GM19023 (cell line): ENCODE measurements at regions not wholly inside any gene's neighbourhood (a gene's known extent, or its start where the extent isn't known, plus 50 kb on each side); places are given as distances from the start of the nearest gene placed in this dataset.

Experiments
- ATAC-seq: cut with Tn5 transposase; IDR thresholded peaks from one replicate; pipeline ENCODE4 v1.9.1; 2021; ENCODE audit warnings: mild to moderate bottlenecking, moderate library complexity; ENCODE audit not compliant: unreplicated experiment

DNA sequence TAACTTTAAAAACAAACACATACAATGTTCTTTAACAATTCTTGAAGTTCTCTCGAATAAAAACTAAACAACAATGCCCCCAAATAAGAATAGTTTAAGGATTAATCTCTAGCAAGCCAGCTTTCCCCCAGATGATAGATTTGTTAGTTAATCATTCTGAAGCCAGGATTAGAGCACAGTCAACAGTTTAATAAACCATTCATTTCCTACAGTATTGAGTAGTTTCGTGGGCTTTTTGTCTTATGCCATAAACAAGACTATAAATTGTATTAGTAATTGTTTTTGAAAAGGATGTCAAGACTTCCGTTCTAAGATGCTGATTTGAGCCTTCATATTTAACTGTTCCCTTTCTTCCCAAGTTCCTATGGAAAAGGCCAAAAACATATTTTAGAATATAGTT is 136.6 kb downstream of the PIK3R1 start:
- ATAC-seq: no peak

- ATAC-seq: no peak
These were observed 138.0 kb downstream of the PIK3R1 start for GRCh38 chr5:68353605-68354004.

- no peak for ATAC-seq
These were observed 138.8 kb downstream of the PIK3R1 start for GRCh38 chr5:68354315-68354714.

DNA sequence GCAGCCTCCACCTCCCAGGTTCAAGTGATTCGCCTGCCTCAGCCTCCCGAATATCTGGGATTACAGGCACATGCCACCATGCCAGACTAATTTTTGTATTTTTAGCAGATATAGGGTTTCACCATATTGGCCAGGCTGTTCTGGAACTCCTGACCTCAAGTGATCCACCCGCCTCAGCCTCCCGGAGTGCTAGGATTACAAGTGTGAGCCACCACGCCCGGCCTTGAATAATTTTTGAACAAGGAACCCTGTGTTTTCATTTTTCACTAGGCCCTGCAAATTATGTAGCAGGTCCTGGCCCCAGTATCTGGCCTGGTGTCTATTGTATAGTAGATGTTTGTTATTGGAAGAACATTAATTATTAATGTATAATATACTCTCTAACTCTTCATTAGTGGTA is 140.7 kb downstream of the PIK3R1 start:
- no peak for ATAC-seq

- no peak for ATAC-seq
These were observed 141.1 kb downstream of the PIK3R1 start for GRCh38 chr5:68356623-68357022.

DNA sequence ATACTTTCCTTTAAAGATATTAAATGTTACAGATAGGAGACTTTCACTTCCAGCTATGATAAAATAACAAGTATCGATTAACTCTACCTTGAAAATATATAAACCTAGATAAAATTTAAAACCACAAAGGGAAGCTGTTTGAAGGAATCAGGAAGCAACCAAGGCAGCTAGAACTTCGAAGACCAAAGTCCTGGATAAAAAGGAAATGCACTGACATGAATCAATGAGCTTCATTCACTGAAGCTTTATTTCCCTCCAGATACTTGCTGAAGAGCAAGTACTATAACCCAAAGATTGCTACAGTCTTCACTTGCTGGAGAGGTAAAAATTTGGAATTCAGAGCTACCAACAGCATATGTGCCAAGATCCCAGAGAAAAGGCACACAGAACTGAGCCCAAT is 144.1 kb downstream of the PIK3R1 start:
- no peak for ATAC-seq

GRCh38 chr5:68362331-68362730 is 146.8 kb downstream of the PIK3R1 start:
- ATAC-seq: no peak

GRCh38 chr5:68365889-68366288 is 150.3 kb downstream of the PIK3R1 start:
- no peak for ATAC-seq

DNA sequence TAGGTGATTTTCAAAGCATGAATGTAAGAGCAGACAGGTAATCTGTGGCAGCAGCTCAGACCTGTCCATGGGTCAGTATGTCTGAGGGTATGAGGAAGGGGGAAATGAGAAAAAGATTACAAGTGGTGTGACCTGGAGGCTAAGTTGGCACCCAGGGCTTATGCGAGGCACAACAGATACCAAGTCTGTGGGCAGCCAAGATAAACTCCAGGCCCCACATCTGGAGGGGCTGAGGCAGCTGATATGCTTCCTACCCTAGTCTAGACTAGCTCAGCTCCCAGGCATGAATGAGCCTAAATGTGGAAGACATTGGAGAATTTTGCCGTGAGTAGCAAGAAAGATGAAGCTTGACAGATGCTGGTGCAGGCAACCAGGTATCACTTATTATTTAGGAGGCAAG is 151.7 kb downstream of the PIK3R1 start:
- ATAC-seq: no peak

GRCh38 chr5:68367717-68368116 is 152.2 kb downstream of the PIK3R1 start:
- ATAC-seq: no peak

GRCh38 chr5:68368311-68369022 is 152.9 kb downstream of the PIK3R1 start:
- no peak for ATAC-seq

DNA sequence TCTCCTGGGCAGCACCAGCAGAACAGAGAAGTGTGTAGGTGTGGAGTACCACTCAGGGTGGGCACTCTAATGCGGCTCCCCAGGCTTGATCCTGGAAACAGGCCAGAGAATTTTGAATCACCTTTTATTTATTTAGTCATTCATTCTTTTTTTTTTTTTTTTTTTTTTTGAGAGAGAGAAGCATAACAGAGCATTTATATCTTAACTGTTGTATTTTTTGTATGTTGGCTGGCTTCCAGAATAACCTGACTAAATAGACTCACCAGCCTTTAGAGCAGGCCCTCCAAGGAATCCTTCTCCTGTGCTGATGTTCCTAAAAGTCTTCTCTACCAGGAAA is 153.4 kb downstream of the PIK3R1 start:
- no peak for ATAC-seq

GRCh38 chr5:68369457-68370125 is 154.0 kb downstream of the PIK3R1 start:
- ATAC-seq: peak; percentile 72

GRCh38 chr5:68370196-68370595 is 154.6 kb downstream of the PIK3R1 start:
- ATAC-seq: no peak

GRCh38 chr5:68371607-68372006 is 156.1 kb downstream of the PIK3R1 start:
- ATAC-seq: no peak

GRCh38 chr5:68372161-68372560 is 156.6 kb downstream of the PIK3R1 start:
- ATAC-seq: no peak

DNA sequence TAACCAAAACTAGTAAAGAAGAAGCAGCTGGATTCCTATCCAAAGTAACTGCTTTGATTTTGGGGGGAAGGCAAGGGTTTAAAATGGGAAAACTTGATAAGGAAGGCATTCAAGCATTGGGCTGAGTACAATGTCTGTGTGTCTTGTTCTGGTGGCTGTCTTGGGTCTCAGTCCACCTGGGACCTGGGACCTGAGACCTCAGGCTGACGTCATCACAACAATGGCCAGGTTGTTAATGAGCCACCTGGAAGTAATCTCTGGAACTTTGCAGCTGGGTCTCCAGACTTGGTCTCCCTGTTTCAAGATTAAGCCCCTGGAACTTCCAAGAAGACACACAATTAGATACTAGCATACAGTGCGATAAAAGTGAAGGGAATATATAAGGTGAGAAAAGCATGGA is 157.5 kb downstream of the PIK3R1 start:
- ATAC-seq: no peak

- ATAC-seq: peak; percentile 37
These were observed 159.4 kb downstream of the PIK3R1 start for GRCh38 chr5:68374796-68375518.

GRCh38 chr5:68375540-68375939 is 160.0 kb downstream of the PIK3R1 start:
- ATAC-seq: no peak

- ATAC-seq: no peak
These were observed 161.4 kb downstream of the PIK3R1 start for GRCh38 chr5:68376935-68377334.

- no peak for ATAC-seq
These were observed 162.2 kb downstream of the PIK3R1 start for GRCh38 chr5:68377733-68378132.

DNA sequence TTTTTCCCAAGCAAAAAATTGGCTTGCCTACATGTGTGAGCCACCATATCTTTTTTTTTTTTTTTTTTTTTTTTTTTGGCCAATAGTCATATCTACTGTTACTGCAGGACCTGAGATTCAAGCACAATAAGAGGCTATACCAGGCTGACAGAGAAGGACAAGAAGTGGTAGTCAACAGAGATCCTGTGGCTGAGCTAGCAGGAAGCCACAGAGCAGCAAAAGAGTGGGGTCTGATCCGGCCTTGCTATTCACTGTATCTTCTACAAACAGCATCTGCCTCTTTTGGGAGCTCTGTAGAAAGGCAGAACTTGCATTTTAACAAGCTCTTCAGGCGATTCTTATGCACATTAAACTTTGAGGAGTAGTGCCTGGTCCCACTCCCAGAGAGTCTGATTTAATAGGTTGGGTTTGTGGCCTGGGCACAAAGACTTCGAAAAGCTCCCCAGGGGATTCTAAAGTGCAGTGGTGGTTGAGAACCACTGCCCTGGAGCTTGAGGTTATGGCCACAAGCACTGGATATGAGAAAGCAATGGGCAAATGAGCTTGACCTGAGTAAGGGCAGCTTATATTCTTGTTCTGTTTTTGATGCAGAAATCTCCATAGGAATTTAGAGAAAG is 162.8 kb downstream of the PIK3R1 start:
- ATAC-seq: peak; percentile 75
